ENCODE measurements at regions not wholly inside any gene's neighbourhood (a gene's known extent, or its start where the extent isn't known, plus 50 kb on each side); places are given as distances from the start of the nearest gene placed in this dataset.

- no peak overlapping the region for H3K4me3 ChIP-seq (ENCODE audit: low read length)
- DNase-seq (ENCODE audit: low read depth) = no peak
- TF ChIP-seq, protein P1, sequence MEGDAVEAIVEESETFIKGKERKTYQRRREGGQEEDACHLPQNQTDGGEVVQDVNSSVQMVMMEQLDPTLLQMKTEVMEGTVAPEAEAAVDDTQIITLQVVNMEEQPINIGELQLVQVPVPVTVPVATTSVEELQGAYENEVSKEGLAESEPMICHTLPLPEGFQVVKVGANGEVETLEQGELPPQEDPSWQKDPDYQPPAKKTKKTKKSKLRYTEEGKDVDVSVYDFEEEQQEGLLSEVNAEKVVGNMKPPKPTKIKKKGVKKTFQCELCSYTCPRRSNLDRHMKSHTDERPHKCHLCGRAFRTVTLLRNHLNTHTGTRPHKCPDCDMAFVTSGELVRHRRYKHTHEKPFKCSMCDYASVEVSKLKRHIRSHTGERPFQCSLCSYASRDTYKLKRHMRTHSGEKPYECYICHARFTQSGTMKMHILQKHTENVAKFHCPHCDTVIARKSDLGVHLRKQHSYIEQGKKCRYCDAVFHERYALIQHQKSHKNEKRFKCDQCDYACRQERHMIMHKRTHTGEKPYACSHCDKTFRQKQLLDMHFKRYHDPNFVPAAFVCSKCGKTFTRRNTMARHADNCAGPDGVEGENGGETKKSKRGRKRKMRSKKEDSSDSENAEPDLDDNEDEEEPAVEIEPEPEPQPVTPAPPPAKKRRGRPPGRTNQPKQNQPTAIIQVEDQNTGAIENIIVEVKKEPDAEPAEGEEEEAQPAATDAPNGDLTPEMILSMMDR (conservative IDR thresholded peaks at IDR 0.05; ENCODE audit: low read length) = no peak
Measured at GRCh38 chrX:20471483-20471882, 204.8 kb upstream of the RPS6KA3 start.

DNA sequence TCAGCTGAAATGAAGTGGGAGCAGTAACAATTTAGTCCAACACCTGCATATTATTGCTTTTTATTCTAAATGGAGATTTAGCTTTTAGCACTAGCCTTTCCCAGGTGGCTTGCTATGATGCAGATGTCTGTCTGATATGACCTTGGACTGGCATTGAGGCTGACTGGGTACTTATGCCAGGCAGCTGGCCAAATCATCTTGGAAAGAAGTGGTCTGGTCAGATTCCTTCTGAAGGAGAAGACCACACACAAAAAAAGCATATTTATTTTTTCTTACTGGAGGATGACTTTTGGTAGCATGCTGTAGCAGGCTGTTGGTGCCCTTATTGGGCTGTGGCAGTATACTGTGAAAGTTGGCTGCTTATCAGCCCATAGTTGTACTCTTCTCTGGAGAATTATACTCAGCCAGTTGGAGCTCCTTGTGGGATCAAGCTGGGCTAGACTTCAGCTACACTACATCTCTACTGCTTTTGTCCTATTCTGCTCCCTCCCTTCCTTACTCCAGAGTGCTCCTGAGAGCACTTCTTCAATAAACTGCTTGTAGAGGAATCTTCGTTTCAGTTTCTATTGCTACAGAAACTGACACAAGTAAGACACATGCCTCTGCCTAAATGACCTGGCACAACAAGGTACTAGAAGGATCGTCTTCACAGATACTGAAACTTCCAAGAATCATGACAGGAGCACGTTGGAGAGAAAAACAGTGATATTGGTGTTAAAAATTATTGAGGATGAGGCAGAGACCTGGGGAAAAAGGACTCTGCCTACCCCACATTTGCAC, 196.8 kb upstream of the RPS6KA3 start:
- no peak for DNase-seq (ENCODE audit: low read depth)
- TF ChIP-seq, protein P1 (conservative IDR thresholded peaks at IDR 0.05; ENCODE audit: low read length) = no peak
- no peak overlapping the region for H3K4me3 ChIP-seq (ENCODE audit: low read length)

- TF ChIP-seq, protein P1 (conservative IDR thresholded peaks at IDR 0.05; ENCODE audit: low read length) = no peak
- H3K4me3 ChIP-seq (ENCODE audit: low read length) = no peak overlapping the region
- DNase-seq (ENCODE audit: low read depth) = peak; percentile 56
Measured at GRCh38 chrX:20461576-20461975, 194.9 kb upstream of the RPS6KA3 start.

- peak; percentile 28 for DNase-seq (ENCODE audit: low read depth)
- no peak overlapping the region for H3K4me3 ChIP-seq (ENCODE audit: low read length)
- TF ChIP-seq, protein P1 (conservative IDR thresholded peaks at IDR 0.05; ENCODE audit: low read length) = no peak
Measured at GRCh38 chrX:20461002-20461401, 194.3 kb upstream of the RPS6KA3 start.

- DNase-seq (ENCODE audit: low read depth) = no peak
- TF ChIP-seq, protein P1 (conservative IDR thresholded peaks at IDR 0.05; ENCODE audit: low read length) = no peak
- H3K4me3 ChIP-seq (ENCODE audit: low read length) = no peak overlapping the region
Measured at GRCh38 chrX:20459410-20460350, 193.0 kb upstream of the RPS6KA3 start.

DNA sequence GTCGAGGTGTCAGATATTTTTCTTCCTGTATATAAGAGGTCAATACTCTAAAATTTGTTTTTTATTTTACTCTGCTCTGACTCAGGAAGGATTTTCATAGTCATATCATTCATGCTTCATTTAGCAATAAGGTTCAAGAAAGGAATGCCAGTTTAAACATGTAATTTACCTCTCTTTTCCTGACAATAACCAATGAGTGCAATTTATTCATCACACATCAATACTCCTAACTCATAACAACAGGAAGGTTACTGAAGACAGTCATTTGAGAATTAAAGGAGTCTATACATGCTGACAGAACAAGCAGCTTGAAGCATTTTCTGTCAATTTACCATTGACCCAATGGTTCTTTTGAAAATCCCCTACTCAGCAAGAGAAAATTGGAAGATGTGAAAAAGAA, 190.3 kb upstream of the RPS6KA3 start:
- no peak overlapping the region for H3K4me3 ChIP-seq (ENCODE audit: low read length)
- TF ChIP-seq, protein P1 (conservative IDR thresholded peaks at IDR 0.05; ENCODE audit: low read length) = no peak
- no peak for DNase-seq (ENCODE audit: low read depth)

All from AG10803 (cell line).